OCI-M2 (cell line): ENCODE measurements at regions not wholly inside any gene's neighbourhood (a gene's known extent, or its start where the extent isn't known, plus 50 kb on each side); places are given as distances from the start of the nearest gene placed in this dataset.
"Not testable (repeated sequence)": the region's sequence is repeated elsewhere in the genome, so short reads cannot be mapped to it uniquely, and the experiment has no call there.

Source experiments
- DNase-seq: peaks from one replicate; lab custom pipeline; 2025; ENCODE audit not compliant: unreplicated experiment; lab: John Stamatoyannopoulos, UW

DNA sequence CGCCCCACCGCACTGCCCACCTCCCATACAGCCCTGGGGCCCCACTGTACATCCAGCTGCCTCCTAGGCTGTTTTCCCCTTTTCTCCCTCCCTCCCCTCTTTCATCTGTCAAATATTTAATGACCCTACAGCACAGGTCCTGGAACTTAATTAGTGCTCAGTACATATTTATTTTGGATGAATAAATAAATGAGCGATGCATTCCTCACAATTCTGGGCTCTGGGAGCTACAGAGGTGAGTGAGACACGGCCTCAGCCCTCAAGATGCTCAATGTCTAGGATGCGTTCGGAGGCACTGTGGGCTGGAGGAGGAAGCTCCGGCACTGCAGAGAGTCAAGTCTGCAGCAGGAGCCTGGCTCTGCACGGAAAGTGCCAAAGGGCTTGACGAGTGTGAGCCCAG, 175.0 kb downstream of the FAM43A start:
- no peak for DNase-seq

GRCh38 chr3:194861375-194861774, 175.7 kb downstream of the FAM43A start:
- DNase-seq: no peak

DNA sequence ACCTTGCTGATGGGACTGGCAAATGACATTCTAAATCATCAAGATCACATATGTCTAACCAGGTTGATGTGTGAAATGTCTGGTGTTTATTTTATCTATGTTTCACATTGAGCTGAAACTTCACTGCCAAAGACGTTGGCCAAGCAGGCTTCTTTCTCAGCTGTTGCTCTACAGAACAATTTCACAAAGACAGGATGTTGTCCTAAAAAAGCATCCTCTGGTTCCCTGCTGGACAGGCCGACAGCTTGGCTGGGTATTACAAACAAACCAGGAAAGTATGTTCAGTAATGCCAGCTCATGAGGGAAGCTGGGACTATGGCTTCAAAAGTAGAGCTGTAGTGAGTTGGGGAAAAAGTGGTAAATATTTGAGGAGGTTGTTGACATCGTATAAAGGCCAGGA, 179.4 kb downstream of the FAM43A start:
- DNase-seq: no peak

DNA sequence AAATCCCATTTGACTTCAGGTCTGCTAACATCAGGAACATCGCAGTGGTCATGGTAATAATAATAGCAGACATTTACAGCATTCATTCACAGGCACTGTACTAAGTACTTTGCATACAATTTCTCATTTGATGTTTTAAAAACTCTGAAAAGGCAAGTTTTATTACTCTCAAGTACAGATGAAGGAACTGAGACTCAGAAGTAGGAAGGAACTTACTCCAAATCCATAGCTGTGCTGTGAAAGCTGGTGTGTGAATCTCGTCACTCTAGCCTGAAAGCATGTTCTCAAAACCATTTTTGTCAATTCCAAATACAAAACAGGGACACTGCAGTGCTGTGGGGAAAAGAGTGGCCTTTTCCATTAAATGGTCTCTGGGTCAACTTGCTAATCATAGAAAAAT, 179.9 kb downstream of the FAM43A start:
- DNase-seq: no peak

DNA sequence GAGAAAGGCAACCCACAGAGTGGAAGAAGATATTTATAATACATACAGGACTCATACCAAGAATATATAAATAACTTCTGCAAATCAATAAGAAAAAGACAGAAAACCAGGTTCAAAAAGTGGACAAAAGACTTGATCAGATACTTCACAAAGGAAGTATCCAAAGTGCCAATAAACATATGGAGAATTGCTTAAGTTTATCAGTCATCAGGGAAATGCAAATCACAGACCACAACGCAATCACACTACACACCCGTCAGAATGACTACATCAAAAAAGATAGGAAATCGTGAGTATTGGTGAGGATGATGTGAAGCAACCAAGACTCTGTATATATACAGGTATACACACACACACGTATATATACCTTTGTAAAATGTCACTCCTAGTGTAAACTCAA, 180.6 kb downstream of the FAM43A start:
- no peak for DNase-seq

- no peak for DNase-seq
These were observed 181.7 kb downstream of the FAM43A start for GRCh38 chr3:194867270-194867983.

- DNase-seq: no peak
These were observed 183.1 kb downstream of the FAM43A start for GRCh38 chr3:194868831-194869230.

GRCh38 chr3:194869482-194870169, 183.9 kb downstream of the FAM43A start:
- no peak for DNase-seq

- no peak for DNase-seq
These were observed 184.9 kb downstream of the FAM43A start for GRCh38 chr3:194870394-194871110.

GRCh38 chr3:194871143-194871863, 185.6 kb downstream of the FAM43A start:
- no peak for DNase-seq

- no peak for DNase-seq
These were observed 186.4 kb downstream of the FAM43A start for GRCh38 chr3:194871864-194872668.

DNA sequence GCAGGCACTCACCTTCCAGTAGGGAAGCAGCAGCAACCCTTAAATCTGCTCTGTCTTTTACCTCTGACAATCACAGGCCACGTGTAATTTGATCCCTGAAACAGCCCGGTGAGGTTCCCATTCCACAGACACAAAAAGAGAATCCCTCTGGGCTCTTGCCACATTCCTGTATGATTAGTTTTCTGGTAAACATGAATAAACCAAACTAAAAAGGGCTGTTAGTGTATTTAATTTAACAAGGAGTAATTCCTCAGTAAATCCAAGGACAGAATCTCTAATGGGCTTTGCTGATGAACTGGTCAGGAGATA, 186.9 kb downstream of the FAM43A start:
- DNase-seq: no peak

- not testable (repeated sequence) for DNase-seq
These were observed 187.8 kb downstream of the FAM43A start for GRCh38 chr3:194873474-194873873.

GRCh38 chr3:194874206-194874605, 188.5 kb downstream of the FAM43A start:
- DNase-seq: no peak

GRCh38 chr3:194874783-194875182, 189.1 kb downstream of the FAM43A start:
- DNase-seq: no peak

GRCh38 chr3:194875581-194876402, 190.1 kb downstream of the FAM43A start:
- DNase-seq: no peak

DNA sequence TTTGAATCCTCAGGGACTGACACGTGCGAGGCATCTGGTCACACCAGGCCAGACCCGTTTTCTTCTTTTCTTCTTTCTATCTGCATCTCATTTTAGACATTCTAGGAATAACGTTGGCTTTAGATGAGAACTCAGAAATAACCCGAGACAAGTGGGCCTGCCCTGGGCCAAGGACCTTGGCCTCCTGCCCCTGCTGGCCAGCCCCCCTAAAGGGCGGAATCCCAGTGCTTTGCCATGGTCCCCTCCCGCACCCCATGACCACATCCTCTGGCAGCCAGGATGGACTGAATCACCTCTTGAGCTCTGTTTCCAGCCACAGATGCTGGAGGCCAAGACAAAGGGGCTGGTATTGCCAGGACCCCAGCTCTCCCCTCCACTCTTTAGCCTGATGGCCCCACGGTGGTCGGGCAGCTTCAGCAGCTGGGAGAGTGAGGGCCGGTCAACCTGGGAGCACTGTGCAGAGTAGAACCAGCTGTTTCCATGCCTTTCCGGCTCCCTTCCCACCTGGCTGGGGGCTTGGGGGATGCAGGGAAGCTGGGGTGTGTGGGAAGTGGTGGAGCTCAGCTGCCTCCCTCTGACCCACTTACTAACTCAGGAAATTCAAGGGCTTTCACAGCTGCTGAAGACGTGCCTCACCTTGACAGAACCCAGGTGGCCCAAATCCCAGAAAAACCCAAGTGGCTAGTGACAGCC, 190.9 kb downstream of the FAM43A start:
- no peak for DNase-seq

DNA sequence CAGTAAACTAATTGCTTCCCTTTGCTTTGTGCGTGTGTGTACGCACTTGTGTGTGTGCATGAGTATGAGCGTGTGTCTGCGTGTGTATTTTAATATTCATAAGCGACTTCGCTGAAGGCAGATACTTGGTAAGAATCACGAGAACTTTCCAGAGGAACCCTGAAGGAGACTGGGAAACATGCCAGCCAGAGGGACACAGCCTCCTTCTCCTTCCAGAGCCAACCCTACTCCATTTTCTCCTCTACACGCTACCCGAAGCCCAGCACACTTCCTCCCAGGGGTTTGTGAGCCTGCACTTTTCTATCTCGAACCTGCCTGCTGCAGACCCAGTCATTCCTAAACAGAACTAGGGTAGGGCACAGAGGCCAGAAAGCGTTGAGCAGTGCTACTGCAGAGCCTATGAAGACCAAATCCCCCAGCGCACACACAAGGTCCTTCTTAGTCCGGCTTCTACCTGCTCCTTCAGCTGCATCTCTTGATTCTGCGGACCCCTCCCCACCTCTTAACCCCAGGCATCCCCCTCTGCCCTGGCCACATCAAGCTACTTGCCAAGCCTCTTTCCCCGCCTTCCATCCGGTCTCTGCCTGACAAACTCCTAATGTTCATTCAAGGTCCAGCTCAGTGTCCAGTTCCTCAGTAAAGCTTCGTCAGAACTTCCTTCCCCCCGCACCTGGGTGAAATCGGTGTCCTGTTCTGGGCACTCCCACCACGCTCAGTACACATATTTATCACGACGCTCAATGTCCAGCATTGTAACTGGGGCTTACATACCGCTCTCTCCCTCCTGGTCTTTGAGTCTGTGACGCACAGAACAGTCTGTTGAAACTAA, 191.8 kb downstream of the FAM43A start:
- no peak for DNase-seq
